ENCODE measurements at regions not wholly inside any gene's neighbourhood (a gene's known extent, or its start where the extent isn't known, plus 50 kb on each side); places are given as distances from the start of the nearest gene placed in this dataset.

GRCh38 chr3:170640737-170641171 lies 54.9 kb upstream of the SLC7A14 start:
- no peak for TF ChIP-seq CTCF (conservative IDR thresholded peaks at IDR 0.05; ENCODE audit: control insufficient read depth, insufficient read depth, low read depth, low read length)
- no peak overlapping the region for H3K4me3 ChIP-seq (ENCODE audit: control insufficient read depth, low read depth, low read length)
- DNase-seq (ENCODE audit: low read depth): no peak

- TF ChIP-seq CTCF (conservative IDR thresholded peaks at IDR 0.05; ENCODE audit: control insufficient read depth, insufficient read depth, low read depth, low read length): no peak
- H3K4me3 ChIP-seq (ENCODE audit: control insufficient read depth, low read depth, low read length): no peak overlapping the region
- no peak for DNase-seq (ENCODE audit: low read depth)
Observed at GRCh38 chr3:170638988-170639387, 53.1 kb upstream of the SLC7A14 start.

GRCh38 chr3:170637306-170637705 lies 51.4 kb upstream of the SLC7A14 start:
- no peak for DNase-seq (ENCODE audit: low read depth)
- no peak for TF ChIP-seq CTCF (conservative IDR thresholded peaks at IDR 0.05; ENCODE audit: control insufficient read depth, insufficient read depth, low read depth, low read length)
- H3K4me3 ChIP-seq (ENCODE audit: control insufficient read depth, low read depth, low read length): no peak overlapping the region

GRCh38 chr3:170636400-170636973 lies 50.6 kb upstream of the SLC7A14 start:
- no peak for DNase-seq (ENCODE audit: low read depth)
- H3K4me3 ChIP-seq (ENCODE audit: control insufficient read depth, low read depth, low read length): no peak overlapping the region
- no peak for TF ChIP-seq CTCF (conservative IDR thresholded peaks at IDR 0.05; ENCODE audit: control insufficient read depth, insufficient read depth, low read depth, low read length)
